GM10248 (cell line): ENCODE measurements at regions not wholly inside any gene's neighbourhood (a gene's known extent, or its start where the extent isn't known, plus 50 kb on each side); places are given as distances from the start of the nearest gene placed in this dataset.
A peak's percentile ranks its signal among the peaks of the same experiment; 100 is the strongest.

ENCODE experiments used
- CTCF ChIA-PET: fragments of 300-600 bp; sonication (Branson Sonifier 250); formaldehyde crosslinking; extraction: SDS; loops from one replicate; lab custom pipeline; 2021; ENCODE audit warnings: antibody characterized with exemption; lab: Yijun Ruan, JAX
- POLR2A ChIA-PET: fragments of 350-650 bp; sonication (Branson Sonifier 250); formaldehyde crosslinking; extraction: SDS; loops from one replicate; lab custom pipeline; 2020; ENCODE audit warnings: antibody characterized with exemption; lab: Yijun Ruan, JAX
- DNase-seq: peaks from one replicate; pipeline ENCODE4 v3.0.0; 2012; ENCODE audit errors: extremely low spot score
- TF ChIP-seq, protein P1 (sequence below): IDR thresholded peaks from 2 replicates; pipeline ENCODE4 v1.5.1; 2012; ENCODE audit warnings: mild to moderate bottlenecking, low read depth; ENCODE audit errors: extremely low read depth, missing control alignments, control extremely low read depth

- no peak for DNase-seq
- CTCF ChIA-PET = interaction anchor here (0.9 to 3.5 kb wide), 5 partner anchors 13 to 1075 kb away, joined by 3 to 31 read pairs (median 7); no protein-coding TSS in a partner anchor
- POLR2A ChIA-PET = no interaction called here
- TF ChIP-seq, protein P1, sequence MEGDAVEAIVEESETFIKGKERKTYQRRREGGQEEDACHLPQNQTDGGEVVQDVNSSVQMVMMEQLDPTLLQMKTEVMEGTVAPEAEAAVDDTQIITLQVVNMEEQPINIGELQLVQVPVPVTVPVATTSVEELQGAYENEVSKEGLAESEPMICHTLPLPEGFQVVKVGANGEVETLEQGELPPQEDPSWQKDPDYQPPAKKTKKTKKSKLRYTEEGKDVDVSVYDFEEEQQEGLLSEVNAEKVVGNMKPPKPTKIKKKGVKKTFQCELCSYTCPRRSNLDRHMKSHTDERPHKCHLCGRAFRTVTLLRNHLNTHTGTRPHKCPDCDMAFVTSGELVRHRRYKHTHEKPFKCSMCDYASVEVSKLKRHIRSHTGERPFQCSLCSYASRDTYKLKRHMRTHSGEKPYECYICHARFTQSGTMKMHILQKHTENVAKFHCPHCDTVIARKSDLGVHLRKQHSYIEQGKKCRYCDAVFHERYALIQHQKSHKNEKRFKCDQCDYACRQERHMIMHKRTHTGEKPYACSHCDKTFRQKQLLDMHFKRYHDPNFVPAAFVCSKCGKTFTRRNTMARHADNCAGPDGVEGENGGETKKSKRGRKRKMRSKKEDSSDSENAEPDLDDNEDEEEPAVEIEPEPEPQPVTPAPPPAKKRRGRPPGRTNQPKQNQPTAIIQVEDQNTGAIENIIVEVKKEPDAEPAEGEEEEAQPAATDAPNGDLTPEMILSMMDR = no peak
Observed at GRCh38 chr7:12475362-12476063, 71.8 kb upstream of the VWDE start.

- CTCF ChIA-PET = interaction anchor here (2.1 to 3.5 kb wide), 2 partner anchors 19 kb away, joined by 10 to 31 read pairs; no protein-coding TSS in a partner anchor
- no peak for DNase-seq
- POLR2A ChIA-PET = no interaction called here
- TF ChIP-seq, protein P1 = no peak
Observed at GRCh38 chr7:12477620-12478019, 74.0 kb upstream of the VWDE start.

GRCh38 chr7:12481722-12482121 lies 78.1 kb upstream of the VWDE start:
- DNase-seq = no peak
- CTCF ChIA-PET = interaction anchor here (1.2 kb wide), 1 partner anchor 8 kb away, joined by 6 read pairs; no protein-coding TSS in a partner anchor
- POLR2A ChIA-PET = no interaction called here
- TF ChIP-seq, protein P1 = no peak

DNA sequence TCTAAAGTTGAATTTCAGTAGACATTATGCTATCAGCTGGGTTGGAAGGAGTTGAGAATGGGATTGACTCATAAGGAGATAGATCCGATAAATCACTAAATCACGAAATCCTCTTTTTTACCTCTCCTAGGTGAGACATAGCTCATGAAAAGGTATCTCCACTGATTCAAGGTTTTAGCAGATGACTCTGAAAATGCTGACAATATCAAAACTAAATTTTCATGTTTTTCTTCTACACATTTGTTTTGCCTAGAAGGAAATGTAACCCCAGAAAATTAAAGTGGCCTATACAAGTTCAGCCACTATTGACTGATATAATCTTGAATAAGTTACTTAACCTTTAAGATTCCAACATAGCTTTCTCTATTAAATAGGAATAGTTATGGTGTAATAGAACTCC lies 82.2 kb upstream of the VWDE start:
- CTCF ChIA-PET = interaction anchor here (1.8 kb wide), 1 partner anchor 27 kb away, joined by 7 read pairs; no protein-coding TSS in a partner anchor
- no peak for DNase-seq
- TF ChIP-seq, protein P1 = no peak
- POLR2A ChIA-PET = no interaction called here

GRCh38 chr7:12488341-12488740 lies 82.2 kb upstream of the SCIN start:
- CTCF ChIA-PET = interaction anchor here (0.7 to 1.8 kb wide), 7 partner anchors 9 to 1061 kb away, joined by 3 to 17 read pairs (median 4); no protein-coding TSS in a partner anchor
- no peak for DNase-seq
- POLR2A ChIA-PET = no interaction called here
- TF ChIP-seq, protein P1 = no peak

DNA sequence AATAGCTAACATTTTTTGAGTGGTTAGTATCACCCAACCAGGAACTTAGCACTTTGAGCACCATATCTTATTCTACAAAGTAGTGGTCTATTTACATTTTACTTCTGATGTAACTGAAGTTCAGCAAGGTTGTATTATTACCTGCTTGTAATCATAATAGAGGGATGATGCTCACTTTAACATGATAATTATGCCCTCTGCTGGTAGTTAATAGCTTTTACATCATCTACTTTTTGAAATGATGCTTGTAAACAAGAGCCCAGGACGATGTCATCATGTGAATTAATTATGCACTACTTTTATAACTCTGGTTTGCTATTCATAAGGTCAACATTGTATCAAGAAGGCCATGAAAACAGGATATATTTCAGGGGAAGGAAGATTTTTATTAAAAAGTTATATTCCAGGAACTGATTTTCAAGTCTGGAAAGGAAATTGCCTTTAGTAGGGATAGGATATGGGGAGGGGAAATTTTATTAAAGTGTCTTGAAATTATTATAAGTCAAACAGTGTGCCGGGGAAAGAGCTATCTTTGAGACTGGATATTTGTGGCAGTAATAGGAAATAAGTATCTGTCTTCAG lies 80.3 kb upstream of the SCIN start:
- CTCF ChIA-PET = interaction anchor here (0.8 to 2.5 kb wide), 26 partner anchors 9 to 1065 kb away, joined by 3 to 87 read pairs (median 4); a partner anchor contains a TSS
- TF ChIP-seq, protein P1 = peak; percentile 46
- DNase-seq = no peak
- POLR2A ChIA-PET = no interaction called here
